Astrocyte (in vitro differentiated cells and primary cell): ENCODE measurements at regions not wholly inside any gene's neighbourhood (a gene's known extent, or its start where the extent isn't known, plus 50 kb on each side); places are given as distances from the start of the nearest gene placed in this dataset.

Experiments
- DNase-seq: peaks from one replicate; pipeline ENCODE4 v3.0.0-alpha.2; 2010; ENCODE audit warnings: low read depth
- FAIRE-seq: peaks from 2 replicates; lab custom pipeline; 2011; peaks lifted over from hg19 to GRCh38; lab: Jason Lieb, UNC
- H2AFZ ChIP-seq: 2 replicates; pipeline ENCODE4 v1.6.0; 2012; ENCODE audit warnings: low read depth, low read length, inconsistent platforms
- H3K27ac ChIP-seq: 2 replicates; pipeline ENCODE4 v1.5.1; 2011; ENCODE audit warnings: low read depth, low read length, inconsistent platforms
- H3K27me3 ChIP-seq: 2 replicates; pipeline ENCODE4 v1.6.0; 2011; ENCODE audit warnings: low read length, inconsistent platforms; ENCODE audit not compliant: insufficient read depth
- H3K36me3 ChIP-seq: 2 replicates; pipeline ENCODE4 v1.5.1; 2011; ENCODE audit warnings: low read length, inconsistent platforms; ENCODE audit not compliant: insufficient read depth
- H3K4me1 ChIP-seq: 2 replicates; pipeline ENCODE4 v1.5.1; 2011; ENCODE audit warnings: low read length, inconsistent platforms; ENCODE audit not compliant: insufficient read depth
- H3K4me2 ChIP-seq: 2 replicates; pipeline ENCODE4 v1.6.0; 2012; ENCODE audit warnings: low read length, inconsistent platforms
- H3K4me3 ChIP-seq: 2 replicates; pipeline ENCODE4 v1.5.1; 2011; ENCODE audit warnings: low read depth, mild to moderate bottlenecking, low read length, inconsistent platforms; ENCODE audit not compliant: insufficient read depth
- H3K79me2 ChIP-seq: 2 replicates; pipeline ENCODE4 v1.6.0; 2012; ENCODE audit warnings: mild to moderate bottlenecking, low read length, inconsistent platforms; ENCODE audit not compliant: insufficient read depth
- H3K9ac ChIP-seq: 2 replicates; pipeline ENCODE4 v1.6.0; 2012; ENCODE audit warnings: mild to moderate bottlenecking, low read length, inconsistent platforms
- H3K9me3 ChIP-seq: 2 replicates; pipeline ENCODE4 v1.5.1; 2012; ENCODE audit warnings: low read depth, mild to moderate bottlenecking, low read length, inconsistent platforms; ENCODE audit not compliant: insufficient read depth
- H4K20me1 ChIP-seq: 2 replicates; pipeline ENCODE4 v1.6.0; 2012; ENCODE audit warnings: low read length, inconsistent platforms; ENCODE audit not compliant: insufficient read depth
- H3K27ac Mint-ChIP-seq: one replicate; pipeline ENCODE4 v1.8.0; 2021; ENCODE audit warnings: mild to moderate bottlenecking, mixed read lengths; ENCODE audit not compliant: unreplicated experiment
- H3K27me3 Mint-ChIP-seq: one replicate; pipeline ENCODE4 v1.8.0; 2021; ENCODE audit warnings: low read depth, mixed read lengths; ENCODE audit not compliant: unreplicated experiment
- H3K36me3 Mint-ChIP-seq: one replicate; pipeline ENCODE4 v1.8.0; 2021; ENCODE audit warnings: low read depth, mixed read lengths; ENCODE audit not compliant: unreplicated experiment
- H3K4me1 Mint-ChIP-seq: one replicate; pipeline ENCODE4 v1.8.0; 2021; ENCODE audit warnings: low read depth, mixed read lengths; ENCODE audit not compliant: unreplicated experiment
- H3K4me3 Mint-ChIP-seq: one replicate; pipeline ENCODE4 v1.8.0; 2021; ENCODE audit warnings: mild to moderate bottlenecking, moderate library complexity, mixed read lengths; ENCODE audit not compliant: unreplicated experiment
- H3K9me3 Mint-ChIP-seq: one replicate; pipeline ENCODE4 v1.8.0; 2021; ENCODE audit warnings: mild to moderate bottlenecking, mixed read lengths; ENCODE audit not compliant: unreplicated experiment
- EZH2 ChIP-seq: IDR thresholded peaks from 2 replicates; pipeline ENCODE4 v1.6.1; 2012; ENCODE audit warnings: mild to moderate bottlenecking, low read length, inconsistent platforms; ENCODE audit not compliant: insufficient read depth
- TF ChIP-seq, protein P1 (sequence below): IDR thresholded peaks from 2 replicates; pipeline ENCODE4 v1.5.1; 2011; ENCODE audit warnings: low read depth, mild to moderate bottlenecking, inconsistent platforms, low read length, moderate library complexity; ENCODE audit not compliant: insufficient read depth

DNA sequence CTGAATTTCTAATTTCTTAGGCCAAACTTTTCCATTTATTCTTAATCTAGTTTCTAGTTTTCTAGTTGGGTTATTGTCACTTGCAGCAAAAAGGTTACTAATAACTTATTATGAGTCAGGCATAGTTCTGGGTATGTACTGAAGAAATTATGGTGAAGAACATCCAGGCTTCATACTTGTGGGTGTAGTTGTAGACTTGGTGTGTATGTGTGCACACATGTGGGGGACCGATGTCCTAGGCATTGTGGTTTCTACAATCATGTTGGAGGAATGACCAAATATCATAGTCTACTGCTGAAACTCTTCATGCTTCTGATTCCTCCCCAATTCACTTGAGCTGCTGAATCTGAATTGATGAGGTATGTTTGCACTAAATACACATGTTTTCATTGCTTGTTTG is 141.2 kb downstream of the PMAIP1 start:
- Mint-ChIP-seq H3K4me1 (peaks cover 5% of the 10 kb centered on the region), H3K27ac (no peak overlapping the region), H3K27me3 (no peaks in the 10 kb centered on the region), H3K36me3 (no peaks in the 10 kb centered on the region), H3K9me3 (no peaks in the 10 kb centered on the region), H3K4me3 (no peak overlapping the region)
- Histone ChIP-seq H3K36me3 (no peaks in the 10 kb centered on the region), H3K4me1 (peaks cover 6% of the 10 kb centered on the region), H3K9ac (no peak overlapping the region), H3K4me3 (no peak overlapping the region), H3K27ac (no peak overlapping the region), H3K27me3 (no peaks in the 10 kb centered on the region), H3K4me2 (no peak overlapping the region), H4K20me1 (no peaks in the 10 kb centered on the region), H3K79me2 (no peaks in the 10 kb centered on the region), H2AFZ (no peak overlapping the region), H3K9me3 (no peaks in the 10 kb centered on the region)
- DNase-seq = peak; percentile 26
- TF ChIP-seq EZH2 = no peak
- FAIRE-seq = peak; percentile 81

DNA sequence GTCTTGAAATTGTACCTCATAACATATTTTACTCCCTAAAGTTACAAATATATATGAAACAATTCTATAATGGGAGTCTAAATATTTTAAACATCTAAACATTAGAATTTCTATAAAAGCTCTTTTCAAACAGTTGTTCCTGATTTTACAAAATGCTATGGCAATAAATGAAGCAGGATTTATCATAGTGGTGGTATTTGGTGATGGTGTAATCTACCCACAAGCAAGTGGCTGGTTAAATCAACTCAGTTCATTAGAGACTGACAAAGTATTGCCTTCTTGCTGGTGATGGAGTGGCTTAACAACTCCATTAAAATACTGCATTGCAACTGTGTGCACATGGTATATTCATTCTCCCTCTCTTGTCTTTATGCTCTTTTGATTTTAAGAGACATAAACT is 138.9 kb downstream of the PMAIP1 start:
- FAIRE-seq (no peak), DNase-seq (peak; percentile 14)
- Mint-ChIP-seq H3K36me3 (no peaks in the 10 kb centered on the region), H3K27ac (no peak overlapping the region), H3K4me3 (no peak overlapping the region), H3K9me3 (no peaks in the 10 kb centered on the region), H3K4me1 (peaks cover 2% of the 10 kb centered on the region), H3K27me3 (no peaks in the 10 kb centered on the region)
- Histone ChIP-seq H3K9ac (no peak overlapping the region), H3K27me3 (no peaks in the 10 kb centered on the region), H3K36me3 (no peaks in the 10 kb centered on the region), H3K9me3 (no peaks in the 10 kb centered on the region), H3K4me2 (no peak overlapping the region), H3K79me2 (no peaks in the 10 kb centered on the region), H4K20me1 (no peaks in the 10 kb centered on the region), H2AFZ (no peak overlapping the region), H3K27ac (no peak overlapping the region), H3K4me1 (no peaks in the 10 kb centered on the region), H3K4me3 (no peak overlapping the region)
- no peak for TF ChIP-seq EZH2
- TF ChIP-seq, protein P1, sequence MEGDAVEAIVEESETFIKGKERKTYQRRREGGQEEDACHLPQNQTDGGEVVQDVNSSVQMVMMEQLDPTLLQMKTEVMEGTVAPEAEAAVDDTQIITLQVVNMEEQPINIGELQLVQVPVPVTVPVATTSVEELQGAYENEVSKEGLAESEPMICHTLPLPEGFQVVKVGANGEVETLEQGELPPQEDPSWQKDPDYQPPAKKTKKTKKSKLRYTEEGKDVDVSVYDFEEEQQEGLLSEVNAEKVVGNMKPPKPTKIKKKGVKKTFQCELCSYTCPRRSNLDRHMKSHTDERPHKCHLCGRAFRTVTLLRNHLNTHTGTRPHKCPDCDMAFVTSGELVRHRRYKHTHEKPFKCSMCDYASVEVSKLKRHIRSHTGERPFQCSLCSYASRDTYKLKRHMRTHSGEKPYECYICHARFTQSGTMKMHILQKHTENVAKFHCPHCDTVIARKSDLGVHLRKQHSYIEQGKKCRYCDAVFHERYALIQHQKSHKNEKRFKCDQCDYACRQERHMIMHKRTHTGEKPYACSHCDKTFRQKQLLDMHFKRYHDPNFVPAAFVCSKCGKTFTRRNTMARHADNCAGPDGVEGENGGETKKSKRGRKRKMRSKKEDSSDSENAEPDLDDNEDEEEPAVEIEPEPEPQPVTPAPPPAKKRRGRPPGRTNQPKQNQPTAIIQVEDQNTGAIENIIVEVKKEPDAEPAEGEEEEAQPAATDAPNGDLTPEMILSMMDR = no peak

DNA sequence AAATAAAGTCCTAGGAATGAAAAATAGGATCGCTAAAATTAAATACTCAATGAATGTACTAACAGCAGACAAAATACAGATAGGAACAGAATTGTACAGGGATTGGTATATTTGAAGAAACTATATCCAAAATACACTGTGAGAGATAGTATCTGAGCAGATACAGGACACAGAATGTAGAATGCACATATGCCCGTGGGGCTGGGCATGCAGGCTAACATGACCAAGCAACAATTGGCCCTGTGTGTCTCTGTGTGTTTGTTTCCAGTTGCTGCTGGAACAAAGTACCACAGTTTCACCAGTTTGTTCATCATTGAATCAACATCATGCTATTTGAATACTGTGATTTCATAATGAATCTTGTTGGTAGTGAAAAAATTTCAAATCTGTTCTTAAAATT is 127.6 kb downstream of the PMAIP1 start:
- no peaks in the 10 kb centered on the region for H3K36me3 Mint-ChIP-seq
- FAIRE-seq = no peak
- no peak overlapping the region for H3K9ac ChIP-seq

More for the DNA sequence above, 127.6 kb downstream of the PMAIP1 start:
- Histone ChIP-seq H3K27me3 (no peaks in the 10 kb centered on the region), H2AFZ (no peak overlapping the region), H3K9me3 (no peaks in the 10 kb centered on the region), H3K4me3 (no peak overlapping the region), H3K4me1 (no peaks in the 10 kb centered on the region), H3K27ac (no peak overlapping the region), H3K36me3 (no peaks in the 10 kb centered on the region), H3K79me2 (no peaks in the 10 kb centered on the region), H3K4me2 (no peak overlapping the region), H4K20me1 (no peaks in the 10 kb centered on the region)
- DNase-seq = no peak
- H3K4me1 Mint-ChIP-seq = peaks cover 3% of the 10 kb centered on the region
- TF ChIP-seq, protein P1 = no peak
- no peak for TF ChIP-seq EZH2
- H3K27ac Mint-ChIP-seq = no peak overlapping the region
- H3K9me3 Mint-ChIP-seq = no peaks in the 10 kb centered on the region
- no peaks in the 10 kb centered on the region for H3K27me3 Mint-ChIP-seq
- no peak overlapping the region for H3K4me3 Mint-ChIP-seq
